GM18907 (cell line): ENCODE measurements at regions not wholly inside any gene's neighbourhood (a gene's known extent, or its start where the extent isn't known, plus 50 kb on each side); places are given as distances from the start of the nearest gene placed in this dataset.
"Not testable (repeated sequence)": the region's sequence is repeated elsewhere in the genome, so short reads cannot be mapped to it uniquely, and the experiment has no call there.

Source experiments
- ATAC-seq: cut with Tn5 transposase; IDR thresholded peaks from one replicate; pipeline ENCODE4 v1.9.1; 2021; ENCODE audit warnings: mild to moderate bottlenecking, moderate library complexity; ENCODE audit not compliant: unreplicated experiment

DNA sequence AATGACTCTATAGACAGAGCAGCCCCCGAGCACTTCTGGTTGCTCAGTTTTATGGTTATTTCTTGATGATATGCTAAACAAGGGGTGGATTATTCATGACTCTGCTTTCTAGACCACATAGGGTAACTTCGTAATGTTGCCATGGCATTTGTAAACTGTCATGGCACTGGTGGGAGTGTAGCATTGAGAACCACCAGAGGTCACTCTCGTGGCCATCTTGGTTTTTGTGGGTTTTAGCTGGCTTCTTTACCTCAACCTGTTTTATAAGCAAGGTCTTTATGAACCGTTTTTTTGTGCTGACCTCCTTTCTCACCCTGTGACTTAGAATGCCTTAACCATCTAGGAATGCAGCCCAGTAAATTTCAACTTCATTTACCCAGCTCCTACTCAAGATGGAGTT is 1036.2 kb upstream of the FLRT2 start:
- ATAC-seq = no peak

DNA sequence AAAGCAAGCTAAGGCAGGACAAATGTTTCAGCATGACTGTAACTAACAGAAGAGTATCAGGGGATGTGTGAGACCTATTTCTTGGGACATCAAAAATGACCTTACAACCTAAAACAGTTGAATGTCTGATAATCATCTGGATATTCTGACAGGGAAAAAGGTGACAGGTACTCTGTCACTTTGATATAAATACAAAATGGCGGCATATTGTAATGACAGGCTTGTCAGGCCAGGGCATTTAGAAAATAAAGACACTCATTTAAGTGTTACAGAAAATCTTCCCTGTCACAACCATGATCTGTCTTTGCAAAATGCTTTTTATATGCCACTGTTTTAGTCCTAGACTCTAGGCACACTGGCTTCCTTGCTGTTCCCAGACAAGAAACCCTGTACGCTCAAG is 1033.3 kb upstream of the FLRT2 start:
- ATAC-seq = no peak

DNA sequence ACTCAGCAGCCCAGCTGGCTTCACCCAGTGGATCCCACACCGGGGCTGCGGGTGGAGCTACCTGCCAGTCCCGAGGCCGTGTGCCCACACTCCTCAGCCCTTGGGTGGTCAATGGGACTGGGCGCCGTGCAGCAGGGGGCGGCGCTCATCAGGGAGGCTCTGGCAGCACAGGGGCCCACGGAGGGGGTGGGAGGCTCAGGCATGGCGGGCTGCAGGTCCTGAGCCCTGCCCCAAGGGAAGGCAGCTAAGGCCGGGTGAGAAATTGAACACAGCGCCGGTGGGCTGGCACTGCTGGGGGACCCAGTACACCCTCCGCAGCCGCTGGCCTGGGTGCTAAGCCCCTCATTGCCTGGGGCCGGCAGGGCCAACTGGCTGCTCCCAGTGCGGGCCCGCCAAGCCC is 1017.1 kb upstream of the FLRT2 start:
- not testable (repeated sequence) for ATAC-seq

DNA sequence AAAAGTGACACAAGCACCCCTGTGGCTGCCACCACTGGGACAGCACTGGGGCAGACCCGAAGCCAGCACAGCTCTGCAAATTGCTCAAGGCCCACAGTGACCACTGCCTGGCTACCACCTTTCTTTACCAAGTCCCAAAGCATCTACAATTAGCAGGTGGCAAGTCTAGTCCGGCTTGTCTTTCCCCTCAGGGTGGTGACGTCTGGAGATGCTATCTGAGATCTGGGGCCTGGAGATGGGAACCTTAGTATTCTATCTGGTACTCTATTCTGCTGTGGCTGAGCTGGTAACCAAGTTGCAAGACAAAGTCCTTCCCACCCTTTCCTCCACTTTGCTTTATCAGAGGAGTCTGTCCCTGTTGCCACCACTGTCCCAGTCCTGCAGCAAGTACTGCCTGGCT is 1010.1 kb upstream of the FLRT2 start:
- no peak for ATAC-seq

DNA sequence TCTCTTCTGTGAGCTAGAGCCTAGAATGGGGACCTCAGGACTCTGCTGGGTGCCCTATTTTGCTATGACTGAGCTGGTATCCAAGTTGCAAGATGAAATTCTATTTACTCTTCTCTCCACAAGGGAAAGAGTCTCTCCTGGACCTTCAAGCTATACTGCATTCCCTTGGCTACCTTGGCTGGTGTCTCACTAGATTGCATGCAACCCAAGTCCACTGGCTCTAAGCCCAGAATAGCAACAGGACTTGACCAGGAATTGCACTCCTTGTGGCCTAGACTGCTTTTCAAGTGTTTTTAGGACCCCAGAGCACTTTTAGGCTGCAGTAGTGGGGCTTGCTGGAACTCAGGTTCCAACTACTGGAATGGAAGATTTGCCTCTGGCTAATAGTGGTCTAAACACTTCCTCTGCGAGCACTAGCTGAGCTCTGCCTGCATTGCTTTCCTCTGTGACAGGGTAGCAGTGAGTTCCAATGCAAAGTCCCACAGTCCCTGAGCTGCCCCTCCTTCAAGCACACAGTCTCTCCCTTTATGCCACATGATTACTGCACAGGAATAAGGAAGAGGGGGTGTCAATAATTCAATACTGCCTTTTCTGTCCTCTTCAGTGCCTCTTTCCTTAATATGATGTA is 1009.1 kb upstream of the FLRT2 start:
- ATAC-seq = no peak

DNA sequence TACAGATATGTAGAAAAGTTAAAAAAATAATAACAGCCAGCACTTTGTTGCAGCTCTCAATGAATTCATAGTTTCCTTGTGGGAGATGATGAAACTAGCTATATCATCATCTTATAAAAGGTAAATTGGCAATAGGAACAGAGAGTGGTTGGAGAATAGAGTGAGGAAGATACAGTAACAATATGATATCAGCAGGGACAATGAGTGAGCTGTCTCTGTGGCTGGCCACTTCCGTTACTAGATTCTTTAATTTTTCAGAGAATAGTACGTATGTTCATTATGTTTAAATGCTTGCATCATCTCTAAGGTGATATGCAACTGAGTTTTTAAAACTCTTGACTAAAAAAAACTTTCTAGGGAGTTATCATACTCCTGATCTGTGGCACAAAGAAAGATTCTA is 1006.2 kb upstream of the FLRT2 start:
- no peak for ATAC-seq

DNA sequence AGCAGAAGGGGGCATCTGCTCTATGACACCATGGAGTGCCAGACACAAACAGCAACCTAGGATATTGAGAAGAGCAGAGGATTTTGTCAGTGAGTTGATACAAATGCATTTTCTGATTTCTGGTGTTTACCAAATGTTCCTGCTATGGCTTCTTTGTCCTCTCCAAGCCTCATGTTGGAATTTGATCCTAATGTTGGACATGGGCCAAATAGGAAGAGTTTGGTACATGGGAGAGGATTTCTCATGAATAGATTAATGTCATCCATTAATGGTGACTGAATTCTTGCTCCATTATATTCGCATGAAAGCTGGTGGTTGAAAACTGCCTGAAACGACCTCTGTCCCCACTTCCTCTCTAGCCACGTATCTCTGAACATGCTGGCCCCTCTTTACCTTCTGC is 1002.2 kb upstream of the FLRT2 start:
- no peak for ATAC-seq

DNA sequence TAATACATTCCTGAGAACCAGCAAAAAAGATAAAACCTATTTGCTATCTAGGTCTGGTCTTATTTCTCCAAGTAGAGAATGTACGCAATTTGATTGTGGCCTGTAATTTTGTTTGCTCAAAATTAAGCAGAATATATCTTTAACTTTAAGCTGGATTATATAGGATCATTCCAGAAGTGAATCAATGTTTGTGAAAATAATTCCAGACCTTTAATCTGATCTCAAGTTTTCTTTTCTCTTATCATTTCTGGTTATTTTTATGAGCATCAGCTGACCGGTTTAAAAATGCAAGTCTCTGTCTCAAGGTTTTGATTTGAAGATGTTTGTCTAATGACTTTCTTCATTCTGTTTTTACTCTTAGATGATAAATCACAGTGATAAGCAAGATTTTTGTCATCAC is 997.9 kb upstream of the FLRT2 start:
- no peak for ATAC-seq

DNA sequence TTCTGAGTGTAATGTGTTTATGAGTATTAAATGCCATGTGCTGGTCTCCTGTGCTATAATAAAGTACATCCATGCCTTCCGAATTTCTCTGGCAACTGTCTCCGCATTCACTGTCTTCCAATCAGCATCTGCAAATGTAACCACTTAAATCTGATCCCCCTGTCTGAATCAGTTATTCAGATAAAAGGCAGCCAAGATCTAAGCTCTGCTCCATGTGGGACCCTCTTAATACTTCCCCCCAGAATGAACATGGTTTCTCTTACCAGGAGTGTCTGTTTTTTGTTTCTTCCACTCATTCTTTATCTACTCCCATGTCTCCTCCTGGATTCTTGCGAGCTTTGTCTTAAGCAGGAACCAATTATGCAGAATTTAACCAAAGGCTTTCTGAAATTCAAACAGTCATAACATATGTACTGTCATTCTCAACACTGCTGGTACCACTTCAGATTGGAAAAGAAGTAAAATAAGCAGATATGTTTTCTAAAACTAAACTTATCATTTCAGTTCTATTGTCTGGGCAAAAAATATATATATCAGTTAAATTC is 996.7 kb upstream of the FLRT2 start:
- no peak for ATAC-seq

DNA sequence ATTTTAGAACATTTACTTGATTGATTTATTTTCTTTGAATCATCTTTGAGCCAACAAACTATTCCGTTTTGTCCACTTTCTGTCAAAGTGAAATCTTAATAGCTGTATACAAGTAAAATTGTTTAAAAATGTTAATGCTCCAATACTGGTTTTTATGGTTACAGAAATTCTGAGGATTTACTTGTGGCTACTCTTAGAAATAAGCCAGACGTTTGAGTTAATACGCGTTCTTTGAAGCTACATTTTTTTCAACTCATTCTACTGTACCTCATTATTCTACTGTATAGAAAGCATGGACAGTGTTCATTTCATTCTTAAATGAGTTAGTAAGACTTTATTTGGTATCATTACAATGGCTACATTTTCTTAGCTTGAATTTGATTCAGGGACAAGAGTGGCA is 996.2 kb upstream of the FLRT2 start:
- ATAC-seq = no peak

DNA sequence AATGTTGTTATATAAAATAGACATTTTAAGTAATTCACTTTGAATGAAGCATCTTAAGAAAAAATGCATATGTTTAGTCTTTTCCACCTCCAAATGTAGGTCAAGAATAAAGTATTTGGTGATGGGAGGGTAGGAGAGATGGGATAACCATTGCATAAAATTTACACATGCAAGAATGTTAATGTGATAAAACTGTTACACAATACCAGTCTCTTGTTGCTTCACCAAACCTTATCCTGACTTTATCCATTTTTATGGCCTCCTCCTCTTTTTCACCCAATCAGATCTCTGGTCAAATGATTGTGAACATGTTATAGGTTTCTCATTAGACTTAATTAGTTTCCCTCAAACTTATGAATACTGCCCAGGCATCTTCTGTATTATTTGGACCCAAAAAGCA is 994.5 kb upstream of the FLRT2 start:
- no peak for ATAC-seq

DNA sequence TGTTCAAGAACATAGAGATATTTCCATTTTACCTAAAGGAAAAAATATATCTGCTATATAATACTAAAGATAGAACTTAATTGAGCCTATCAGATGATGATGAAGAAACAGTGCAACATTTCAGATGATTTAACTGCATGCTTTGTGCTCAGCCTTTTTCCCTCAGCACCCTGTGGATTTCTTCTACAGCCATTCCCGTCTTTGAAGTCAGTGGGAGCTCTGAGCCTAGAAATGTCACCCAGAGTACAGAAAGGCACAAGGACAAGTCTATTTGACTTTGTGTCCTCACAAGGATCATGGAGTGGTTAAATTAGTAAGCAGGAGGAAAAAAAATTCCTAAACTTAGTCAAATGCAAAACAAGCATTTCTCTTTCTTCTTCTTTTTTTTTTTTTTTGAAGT is 994.0 kb upstream of the FLRT2 start:
- no peak for ATAC-seq

DNA sequence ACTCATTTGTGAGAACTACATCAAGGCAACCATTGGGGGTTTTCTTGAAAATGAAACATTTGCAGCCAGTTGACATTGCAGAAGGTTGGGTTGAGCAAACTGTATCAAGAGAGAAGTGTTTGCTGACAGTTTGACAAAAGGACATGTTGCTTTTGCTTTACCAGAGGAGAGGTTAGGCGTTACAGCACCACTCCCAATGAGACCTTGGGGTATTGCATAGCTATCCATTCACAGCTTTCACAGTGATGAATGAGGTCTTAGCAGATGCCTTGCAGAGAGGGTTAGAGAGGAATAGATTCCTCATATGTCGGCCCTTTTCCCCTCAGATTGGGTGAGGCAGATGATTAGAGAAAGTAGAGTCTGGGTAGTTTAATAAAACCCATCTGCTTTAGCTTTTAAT is 988.9 kb upstream of the FLRT2 start:
- ATAC-seq = no peak

DNA sequence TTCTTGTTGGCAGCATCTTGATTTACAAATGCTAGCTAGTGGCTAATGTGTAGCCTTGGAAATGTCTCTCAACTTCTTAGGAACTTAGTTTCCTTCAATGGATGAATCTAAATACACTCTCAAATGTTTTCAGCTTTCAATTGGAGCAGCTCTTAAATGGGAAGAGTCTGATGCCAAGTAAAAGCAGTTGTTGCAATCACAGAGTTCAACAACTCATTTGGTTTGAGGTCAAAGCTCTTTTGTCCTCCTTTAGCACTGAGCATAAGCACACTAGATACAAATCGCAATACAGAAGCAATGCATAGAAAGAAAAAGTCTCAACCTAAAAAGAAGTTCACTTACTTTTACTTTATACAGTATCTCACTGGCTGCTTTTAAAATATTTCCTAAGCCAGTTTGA is 986.1 kb upstream of the FLRT2 start:
- no peak for ATAC-seq

DNA sequence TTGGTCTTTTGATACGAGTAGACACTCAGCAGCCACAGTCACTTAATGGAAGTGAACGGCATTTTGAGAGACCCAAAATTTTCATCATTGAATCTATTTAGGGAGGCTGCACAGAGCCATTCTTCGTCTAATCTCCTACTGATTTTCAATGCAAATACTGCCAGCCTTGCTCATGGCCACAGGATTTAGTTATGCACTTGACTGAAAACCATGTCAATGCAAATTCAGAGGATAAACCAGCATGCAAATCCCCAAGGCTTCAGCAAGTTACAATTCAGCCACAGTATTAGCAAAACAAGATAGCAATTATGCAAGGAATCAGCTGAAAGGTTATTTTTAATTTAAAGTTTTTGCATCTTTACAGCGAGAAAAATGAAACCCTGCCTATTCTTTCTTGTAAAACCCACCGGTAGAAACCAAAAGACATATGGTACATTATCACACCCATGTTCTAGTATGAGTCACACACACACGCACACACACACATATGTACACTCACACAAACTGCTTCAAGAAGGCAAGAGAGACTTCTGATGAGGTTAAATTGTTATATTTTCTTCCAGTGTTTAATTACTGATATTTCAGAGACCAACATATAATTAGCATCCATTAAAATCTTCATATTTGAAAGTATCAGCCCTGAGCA is 985.3 kb upstream of the FLRT2 start:
- ATAC-seq = no peak

DNA sequence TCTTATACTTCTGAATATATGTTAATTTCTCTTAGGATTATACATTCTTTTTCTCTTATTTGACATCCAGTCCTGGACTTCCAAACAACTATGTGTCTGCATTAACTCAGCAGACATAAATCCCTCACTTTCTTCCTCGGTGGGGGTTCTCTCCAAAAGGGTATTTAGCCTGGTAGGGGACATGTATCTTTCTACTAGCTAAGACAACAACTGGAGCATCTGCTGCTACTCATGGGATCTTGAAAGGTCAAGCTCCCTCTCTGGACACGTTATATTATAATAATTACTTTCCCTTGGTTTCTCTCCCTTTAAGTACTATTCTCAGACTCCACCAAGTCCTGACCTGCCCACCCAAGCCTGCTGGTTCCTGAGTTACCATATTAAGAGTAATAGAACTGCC is 983.7 kb upstream of the FLRT2 start:
- no peak for ATAC-seq

DNA sequence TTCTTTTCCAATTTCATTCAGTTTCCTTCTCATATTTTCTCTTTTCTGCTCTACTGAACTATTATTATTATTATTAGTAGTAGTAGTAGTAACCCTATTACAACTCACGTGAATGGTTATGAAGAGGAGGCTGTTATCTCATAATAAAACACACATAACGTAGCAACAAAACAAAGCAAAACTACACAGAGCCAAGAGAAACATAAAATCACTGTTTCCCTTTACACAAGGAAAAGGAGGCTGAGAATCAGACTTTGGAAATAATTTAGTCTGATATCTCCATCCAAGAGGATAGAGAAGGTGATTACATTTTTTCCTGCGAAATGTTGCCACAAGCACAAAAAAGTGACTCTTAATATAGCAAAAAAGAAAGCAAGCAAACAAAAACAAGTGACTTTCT is 975.8 kb upstream of the FLRT2 start:
- no peak for ATAC-seq

DNA sequence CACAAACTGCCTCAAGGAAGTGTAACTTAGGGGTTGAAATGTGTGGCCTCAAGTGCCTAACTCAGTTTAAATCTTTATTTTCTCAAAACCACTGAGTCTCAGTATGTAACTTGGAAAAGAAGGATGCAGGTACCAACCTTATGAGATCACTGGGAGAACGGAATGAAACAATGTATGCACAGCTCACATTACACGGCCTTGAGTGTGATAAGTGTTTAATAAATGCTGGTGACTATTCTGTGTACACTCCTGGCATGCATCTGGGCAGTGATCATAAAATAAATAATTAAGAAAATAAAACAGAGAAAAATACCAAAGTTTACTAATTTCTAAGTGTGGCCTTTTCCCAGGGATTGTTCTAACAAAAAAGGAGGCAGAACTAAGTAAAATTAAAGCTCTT is 974.5 kb upstream of the FLRT2 start:
- ATAC-seq = no peak

DNA sequence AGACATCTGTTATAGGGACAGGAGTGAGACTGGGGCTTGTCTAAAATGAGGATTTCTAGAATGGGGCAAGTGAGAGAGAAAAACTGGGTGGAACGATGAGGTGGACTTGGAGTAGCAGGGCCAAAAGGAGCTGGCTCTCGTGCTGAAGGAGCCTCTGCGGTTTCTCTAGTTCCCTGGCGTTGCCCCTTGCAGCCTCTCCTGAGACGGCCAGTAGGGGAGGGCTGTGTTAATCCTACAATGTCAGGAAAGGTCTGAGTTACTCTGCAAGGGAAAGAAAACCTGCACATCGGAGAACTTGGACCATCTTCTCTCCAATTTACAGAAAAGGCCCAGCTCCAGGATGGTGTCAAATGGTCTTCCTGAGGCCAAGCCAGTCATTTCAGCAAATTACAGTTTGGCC is 963.8 kb upstream of the FLRT2 start:
- ATAC-seq = no peak

DNA sequence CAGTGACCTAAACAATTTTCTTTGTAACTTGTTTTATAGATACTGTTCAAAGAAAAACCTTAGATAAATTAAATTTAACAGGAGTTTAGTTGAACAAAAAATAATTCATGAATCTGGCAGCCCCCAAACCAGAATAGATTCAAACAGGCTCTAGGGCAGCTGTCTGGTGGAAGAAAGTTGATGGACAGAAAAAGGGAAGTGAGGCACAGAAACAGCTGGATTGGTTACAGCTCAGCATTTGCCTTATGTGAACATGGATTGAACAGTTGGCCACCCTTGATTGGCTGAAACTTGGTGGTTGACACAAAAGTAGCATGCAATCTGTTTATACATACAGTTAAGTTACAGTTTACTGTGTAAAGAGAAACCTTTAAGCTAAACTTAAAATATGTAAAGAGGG is 954.3 kb upstream of the FLRT2 start:
- ATAC-seq = no peak

DNA sequence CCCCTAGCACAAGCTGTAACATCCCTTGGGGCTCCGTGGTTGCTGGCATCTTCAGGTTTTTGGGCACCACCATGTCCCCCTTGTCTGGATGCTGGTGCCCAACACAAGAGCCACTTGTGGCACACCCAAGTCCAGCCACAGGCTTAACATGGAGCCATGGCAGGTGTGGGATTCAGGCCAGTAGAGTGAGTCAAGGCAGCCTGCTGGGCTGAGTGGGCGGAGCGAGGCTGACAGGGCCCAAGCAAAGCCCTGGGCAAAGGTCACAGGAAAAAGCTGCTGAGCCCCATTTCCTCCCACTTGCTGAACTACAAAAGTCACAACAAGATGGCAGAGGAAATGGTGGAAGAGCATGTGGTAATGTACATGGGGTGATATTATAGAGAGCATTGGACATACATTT is 950.7 kb upstream of the FLRT2 start:
- ATAC-seq = no peak

DNA sequence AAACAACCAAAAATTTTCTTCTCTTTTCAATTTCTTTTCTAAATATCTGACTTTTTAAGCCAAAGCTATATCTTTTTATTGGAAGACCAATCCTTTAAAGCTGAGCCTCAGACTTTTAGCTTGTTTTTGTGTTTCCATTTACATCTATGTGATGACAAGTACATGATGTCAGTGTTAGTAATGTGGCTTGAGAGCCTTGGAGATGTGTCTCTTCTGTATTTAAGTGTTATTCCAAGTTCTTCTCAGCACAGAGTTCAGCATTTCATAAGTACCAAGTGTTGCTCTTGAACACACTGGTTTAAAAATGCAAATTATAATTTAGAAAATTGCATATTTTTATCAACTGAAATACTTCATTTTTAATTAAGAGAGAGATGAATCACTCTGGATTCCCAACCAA is 948.9 kb upstream of the FLRT2 start:
- no peak for ATAC-seq

DNA sequence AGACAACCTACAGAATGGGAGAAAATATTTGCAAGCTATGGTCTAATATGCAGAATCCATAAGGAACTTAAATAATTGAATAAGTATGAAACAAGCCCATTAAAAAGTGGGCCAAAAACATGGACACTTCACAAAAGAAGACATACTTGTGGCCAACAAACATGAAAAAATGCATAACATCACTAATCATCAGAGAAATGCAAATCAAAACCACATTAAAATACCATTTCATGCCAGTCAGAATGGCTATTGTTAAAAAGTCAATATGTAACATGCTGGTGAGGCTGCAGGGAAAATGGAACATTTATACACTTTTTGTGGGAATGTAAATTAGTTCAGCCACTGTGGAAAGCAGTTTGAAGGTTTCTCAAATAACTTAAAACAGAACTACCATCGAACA is 945.4 kb upstream of the FLRT2 start:
- ATAC-seq = no peak
